ENCODE measurements at regions not wholly inside any gene's neighbourhood (a gene's known extent, or its start where the extent isn't known, plus 50 kb on each side); places are given as distances from the start of the nearest gene placed in this dataset.

- DNase-seq (ENCODE audit: low read depth, low spot score), result no peak
- Histone ChIP-seq H3K4me1 (ENCODE audit: control insufficient read depth, extremely low read depth, insufficient read depth, low read length) (peaks cover 4% of the 10 kb centered on the region), H4K20me1 (ENCODE audit: control insufficient read depth, extremely low read depth, insufficient read depth, low read length) (no peaks in the 10 kb centered on the region), H3K27me3 (ENCODE audit: control insufficient read depth, extremely low read depth, insufficient read depth, low read length) (no peaks in the 10 kb centered on the region), H3K27ac (ENCODE audit: control insufficient read depth, insufficient read depth, low read length) (no peak overlapping the region), H3K4me2 (ENCODE audit: control insufficient read depth, extremely low read depth, insufficient read depth, low read depth, low read length) (no peak overlapping the region), H2AFZ (ENCODE audit: control insufficient read depth, low read length) (no peak overlapping the region), H3K4me3 (ENCODE audit: control insufficient read depth in 2 of 3, extremely low read depth in 1 of 3, insufficient read depth in 2 of 3, low read depth in 1 of 3, low read length in 3 of 3) (no peak overlapping the region), H3K79me2 (ENCODE audit: control insufficient read depth, insufficient read depth, low read length) (no peaks in the 10 kb centered on the region), H3K9me1 (ENCODE audit: control insufficient read depth, extremely low read depth, insufficient read depth, low read length) (no peaks in the 10 kb centered on the region), H3K9ac (ENCODE audit: control insufficient read depth, extremely low read depth, insufficient read depth, low read length) (no peak overlapping the region), H3K9me3 (ENCODE audit: control insufficient read depth, low read depth, low read length) (no peaks in the 10 kb centered on the region), H3K36me3 (ENCODE audit: control insufficient read depth in 2 of 2, extremely low read depth in 1 of 2, insufficient read depth in 2 of 2, low read length in 2 of 2) (no peaks in the 10 kb centered on the region)
- peak; percentile 67 for FAIRE-seq
- TF ChIP-seq, protein P1, sequence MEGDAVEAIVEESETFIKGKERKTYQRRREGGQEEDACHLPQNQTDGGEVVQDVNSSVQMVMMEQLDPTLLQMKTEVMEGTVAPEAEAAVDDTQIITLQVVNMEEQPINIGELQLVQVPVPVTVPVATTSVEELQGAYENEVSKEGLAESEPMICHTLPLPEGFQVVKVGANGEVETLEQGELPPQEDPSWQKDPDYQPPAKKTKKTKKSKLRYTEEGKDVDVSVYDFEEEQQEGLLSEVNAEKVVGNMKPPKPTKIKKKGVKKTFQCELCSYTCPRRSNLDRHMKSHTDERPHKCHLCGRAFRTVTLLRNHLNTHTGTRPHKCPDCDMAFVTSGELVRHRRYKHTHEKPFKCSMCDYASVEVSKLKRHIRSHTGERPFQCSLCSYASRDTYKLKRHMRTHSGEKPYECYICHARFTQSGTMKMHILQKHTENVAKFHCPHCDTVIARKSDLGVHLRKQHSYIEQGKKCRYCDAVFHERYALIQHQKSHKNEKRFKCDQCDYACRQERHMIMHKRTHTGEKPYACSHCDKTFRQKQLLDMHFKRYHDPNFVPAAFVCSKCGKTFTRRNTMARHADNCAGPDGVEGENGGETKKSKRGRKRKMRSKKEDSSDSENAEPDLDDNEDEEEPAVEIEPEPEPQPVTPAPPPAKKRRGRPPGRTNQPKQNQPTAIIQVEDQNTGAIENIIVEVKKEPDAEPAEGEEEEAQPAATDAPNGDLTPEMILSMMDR (optimal IDR thresholded peaks at IDR 0.05 in 1 of 3, IDR thresholded peaks at IDR 0.05 in 1 of 3, conservative IDR thresholded peaks at IDR 0.05 in 1 of 3; ENCODE audit: extremely low read depth in 1 of 3, insufficient read depth in 2 of 3, low read length in 3 of 3), result no peak
- no peak for TF ChIP-seq EZH2 (IDR thresholded peaks at IDR 0.05; ENCODE audit: low read length)
- dilution Hi-C loops (cut with MboI; ENCODE audit: extremely low pct_ligation_motif_present, low sequenced_read_pairs), result no loop called here
Observed at GRCh38 chr10:90398566-90398965, 459.3 kb downstream of the HTR7 start.

GRCh38 chr10:90399782-90400181, 458.1 kb downstream of the HTR7 start:
- H4K20me1 ChIP-seq (ENCODE audit: control insufficient read depth, extremely low read depth, insufficient read depth, low read length), result no peaks in the 10 kb centered on the region
- dilution Hi-C loops (cut with MboI; ENCODE audit: extremely low pct_ligation_motif_present, low sequenced_read_pairs), result no loop called here
- H3K27me3 ChIP-seq (ENCODE audit: control insufficient read depth, extremely low read depth, insufficient read depth, low read length), result no peaks in the 10 kb centered on the region
- no peak overlapping the region for H3K4me3 ChIP-seq (ENCODE audit: control insufficient read depth in 2 of 3, extremely low read depth in 1 of 3, insufficient read depth in 2 of 3, low read depth in 1 of 3, low read length in 3 of 3)
- TF ChIP-seq, protein P1 (optimal IDR thresholded peaks at IDR 0.05 in 1 of 3, IDR thresholded peaks at IDR 0.05 in 1 of 3, conservative IDR thresholded peaks at IDR 0.05 in 1 of 3; ENCODE audit: extremely low read depth in 1 of 3, insufficient read depth in 2 of 3, low read length in 3 of 3), result no peak
- TF ChIP-seq EZH2 (IDR thresholded peaks at IDR 0.05; ENCODE audit: low read length), result no peak
- no peaks in the 10 kb centered on the region for H3K36me3 ChIP-seq (ENCODE audit: control insufficient read depth in 2 of 2, extremely low read depth in 1 of 2, insufficient read depth in 2 of 2, low read length in 2 of 2)
- no peaks in the 10 kb centered on the region for H3K9me1 ChIP-seq (ENCODE audit: control insufficient read depth, extremely low read depth, insufficient read depth, low read length)
- FAIRE-seq (no peak), DNase-seq (ENCODE audit: low read depth, low spot score) (no peak)
- H3K9ac ChIP-seq (ENCODE audit: control insufficient read depth, extremely low read depth, insufficient read depth, low read length), result no peak overlapping the region
- H3K79me2 ChIP-seq (ENCODE audit: control insufficient read depth, insufficient read depth, low read length), result no peaks in the 10 kb centered on the region
- no peak overlapping the region for H2AFZ ChIP-seq (ENCODE audit: control insufficient read depth, low read length)
- no peak overlapping the region for H3K4me2 ChIP-seq (ENCODE audit: control insufficient read depth, extremely low read depth, insufficient read depth, low read depth, low read length)
- H3K27ac ChIP-seq (ENCODE audit: control insufficient read depth, insufficient read depth, low read length), result no peak overlapping the region
- H3K4me1 ChIP-seq (ENCODE audit: control insufficient read depth, extremely low read depth, insufficient read depth, low read length), result peaks cover 4% of the 10 kb centered on the region
- no peaks in the 10 kb centered on the region for H3K9me3 ChIP-seq (ENCODE audit: control insufficient read depth, low read depth, low read length)
